Smooth muscle cell of the brain vasculature (primary cell): ENCODE measurements at regions not wholly inside any gene's neighbourhood (a gene's known extent, or its start where the extent isn't known, plus 50 kb on each side); places are given as distances from the start of the nearest gene placed in this dataset.
"Not testable (repeated sequence)": the region's sequence is repeated elsewhere in the genome, so short reads cannot be mapped to it uniquely, and the experiment has no call there.

ENCODE experiments used
- DNase-seq: peaks from one replicate; pipeline ENCODE4 v3.0.0-alpha.2; 2012; ENCODE audit warnings: low read depth, low spot score

DNA sequence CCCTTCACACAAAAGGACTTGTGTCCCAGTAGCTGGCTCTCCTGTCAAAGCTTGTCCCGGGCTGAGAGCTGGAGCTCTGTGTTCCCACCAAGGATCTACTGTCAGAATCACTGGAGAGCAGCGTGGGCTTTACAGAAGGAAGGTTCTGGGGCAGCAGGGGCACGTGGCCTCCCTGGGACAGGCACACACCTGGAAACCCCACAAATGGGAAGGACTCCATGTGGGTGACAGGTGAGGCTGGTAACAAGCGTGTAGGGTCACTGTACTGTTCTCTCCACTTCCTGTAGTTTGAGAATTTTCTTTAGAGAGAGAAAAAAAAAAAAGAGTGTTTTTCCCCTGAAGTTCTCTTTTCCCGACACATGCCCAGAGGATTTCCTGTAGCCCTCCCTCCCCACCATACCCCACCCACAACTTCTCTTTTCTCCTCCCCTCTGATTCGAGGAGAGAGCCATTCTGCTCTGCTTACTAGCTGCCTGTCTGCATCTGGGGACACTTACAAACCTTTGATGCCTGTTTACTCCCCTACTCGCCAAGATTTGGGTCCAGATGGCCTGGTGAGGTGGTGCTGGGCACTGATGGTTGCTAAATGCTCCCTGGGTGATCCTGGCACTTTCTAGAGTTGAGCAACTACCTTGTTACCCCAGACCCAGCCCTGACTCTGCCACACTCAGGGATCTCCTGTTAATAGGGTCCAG, 84.1 kb upstream of the SIRPA start:
- no peak for DNase-seq

DNA sequence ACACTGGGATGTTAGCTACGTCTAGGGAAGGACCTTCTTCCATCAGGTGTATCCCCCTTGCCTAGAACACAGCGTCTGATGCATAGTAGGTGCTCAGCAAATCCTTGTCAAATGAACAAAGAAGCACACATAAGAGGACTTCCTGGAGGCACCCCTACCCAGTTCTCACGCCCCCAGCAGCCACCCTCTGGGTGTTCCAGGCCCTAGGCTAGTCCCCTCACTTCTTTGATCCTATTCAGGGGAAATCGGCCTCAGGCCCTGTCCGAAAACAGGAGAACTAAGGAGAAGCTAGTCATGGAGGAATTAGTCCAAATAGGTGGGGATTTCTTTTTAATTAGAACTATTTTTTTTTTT, 84.7 kb upstream of the SIRPA start:
- DNase-seq = no peak

DNA sequence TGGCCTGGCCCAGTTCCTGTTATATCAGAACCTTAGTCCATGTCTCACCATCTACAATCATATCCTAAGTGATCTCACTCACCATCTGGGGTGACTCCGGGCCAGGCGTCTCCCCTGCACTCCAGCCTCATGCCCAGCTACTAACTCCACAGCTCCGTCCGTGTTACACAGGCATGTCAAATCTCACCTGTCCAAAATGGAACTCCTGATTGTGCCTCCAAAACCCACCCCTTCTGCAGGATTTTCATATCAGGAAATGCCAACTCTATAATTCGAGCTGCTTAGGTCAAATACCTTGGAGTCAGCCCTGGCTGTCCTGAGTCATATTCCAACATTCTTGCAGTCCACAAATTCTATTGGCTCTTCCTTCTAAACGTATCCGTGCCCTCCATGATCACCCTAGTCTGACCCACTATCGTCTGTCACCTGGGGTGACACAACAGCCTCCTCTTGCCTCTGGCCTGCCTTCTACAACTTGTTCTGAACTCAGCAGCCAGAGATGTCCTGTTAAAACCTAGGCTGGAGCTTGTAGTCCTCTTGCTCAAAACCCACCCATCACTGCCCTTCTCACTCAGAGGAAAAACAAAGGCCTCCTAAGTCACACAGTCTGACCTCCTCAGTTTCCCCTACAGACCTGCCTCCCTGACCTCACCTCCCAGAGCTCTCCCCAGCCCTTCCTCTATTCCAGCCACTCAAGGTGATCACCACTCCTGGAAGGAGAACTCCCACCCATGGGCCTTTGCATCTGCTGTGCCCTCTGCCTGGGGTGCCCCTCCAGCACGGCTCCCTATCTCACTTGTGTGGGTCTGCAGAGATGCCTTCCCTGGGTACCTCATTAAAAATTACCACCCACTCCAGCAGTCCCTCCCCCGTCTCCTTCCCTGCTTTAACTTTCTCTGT, 85.3 kb upstream of the SIRPA start:
- no peak for DNase-seq

DNA sequence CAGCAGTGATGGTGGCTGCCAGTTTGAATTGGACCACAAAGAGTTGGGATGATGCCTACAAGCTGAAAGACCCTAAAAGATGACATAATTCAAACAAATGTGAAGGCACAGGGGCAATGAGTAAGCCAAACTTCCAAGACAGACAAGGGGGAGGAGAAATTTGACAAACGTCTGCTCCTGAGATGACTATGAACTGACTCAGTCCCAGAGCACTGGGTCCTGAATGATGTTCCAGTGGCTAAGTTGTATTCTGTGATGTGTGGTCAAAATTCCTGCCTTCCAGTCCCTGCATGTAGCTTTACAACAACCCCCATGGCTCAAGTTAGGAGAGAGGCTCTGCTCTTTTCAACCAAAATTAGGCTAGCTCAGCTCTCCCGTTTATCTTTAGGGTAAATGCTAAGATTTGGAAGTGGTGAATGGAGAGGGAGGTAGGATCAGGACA, 86.1 kb upstream of the SIRPA start:
- DNase-seq = no peak

DNA sequence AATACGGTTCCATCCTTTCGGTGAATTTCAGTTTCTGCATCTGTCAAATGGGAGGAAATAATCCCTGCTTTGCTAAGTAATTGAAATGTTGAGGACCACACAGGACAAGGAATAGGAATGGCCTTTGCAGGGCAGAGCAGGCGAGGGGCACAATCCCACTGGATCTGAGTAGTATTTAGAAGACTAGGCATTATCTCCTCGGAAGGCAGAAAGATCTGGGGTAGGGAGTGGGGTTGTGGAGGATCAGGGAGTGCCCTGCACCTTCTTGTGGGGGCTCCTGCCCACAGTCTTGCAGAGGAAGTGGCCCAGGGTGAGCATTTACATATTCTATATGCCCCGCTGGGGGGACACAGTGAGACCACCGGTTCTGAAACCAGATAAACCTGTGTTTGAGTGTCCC, 87.1 kb upstream of the SIRPA start:
- no peak for DNase-seq

DNA sequence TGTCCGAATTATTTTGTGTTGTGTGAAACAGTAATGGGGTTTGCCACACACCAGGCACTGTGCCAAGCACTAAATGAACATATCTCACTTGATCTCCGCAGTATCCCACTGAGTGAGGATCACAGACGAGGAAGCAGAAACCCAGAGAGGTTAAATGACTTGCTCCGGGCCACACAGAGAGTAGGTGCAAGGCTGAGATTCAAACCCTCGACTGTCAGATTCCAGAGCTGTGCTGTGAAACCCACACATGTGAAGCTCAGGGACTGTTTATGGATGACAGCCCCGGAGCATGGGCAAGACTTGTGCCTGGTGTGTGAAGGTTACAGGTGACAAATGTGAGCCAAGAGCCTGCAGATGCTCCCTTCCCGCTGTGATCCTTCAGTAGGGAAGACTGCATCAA, 87.8 kb upstream of the SIRPA start:
- no peak for DNase-seq

DNA sequence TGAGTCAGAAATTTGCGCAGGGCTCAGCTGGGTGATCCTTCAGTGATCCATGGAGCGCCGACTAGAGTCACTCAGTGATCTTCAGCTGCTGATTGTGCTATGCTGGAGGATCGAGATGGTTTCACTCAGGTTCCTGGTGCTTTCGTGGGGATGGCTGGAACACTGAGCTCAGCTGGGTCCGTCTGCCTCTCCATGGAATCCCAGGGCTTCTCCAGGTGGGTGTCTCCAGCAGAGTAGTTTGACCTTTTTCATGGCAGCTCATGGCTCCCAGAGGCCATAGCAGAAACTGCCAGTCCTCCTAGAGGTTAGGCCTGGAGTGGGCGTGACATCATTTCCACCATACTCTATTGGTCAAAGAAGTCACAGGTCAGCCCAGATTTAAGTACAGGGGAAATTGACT, 88.8 kb upstream of the SIRPA start:
- DNase-seq = no peak

DNA sequence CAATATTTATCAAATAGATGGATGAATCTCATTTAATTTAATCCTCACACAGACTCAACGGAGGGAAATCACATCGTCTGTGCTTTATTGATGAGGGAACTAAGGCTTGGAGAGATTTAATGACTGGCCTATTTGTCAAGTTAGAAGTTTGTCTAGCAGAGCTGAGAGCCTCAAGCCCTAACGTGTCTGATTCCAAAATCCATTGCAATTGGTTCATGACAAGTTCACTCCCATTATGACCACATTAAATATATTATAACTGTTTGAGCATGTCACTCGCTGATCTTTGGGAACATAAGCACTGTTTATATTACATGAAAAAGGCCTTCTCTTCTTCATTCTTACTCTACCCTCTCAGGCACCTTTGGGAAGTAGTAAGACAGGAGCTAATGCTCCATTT, 89.4 kb upstream of the SIRPA start:
- no peak for DNase-seq

DNA sequence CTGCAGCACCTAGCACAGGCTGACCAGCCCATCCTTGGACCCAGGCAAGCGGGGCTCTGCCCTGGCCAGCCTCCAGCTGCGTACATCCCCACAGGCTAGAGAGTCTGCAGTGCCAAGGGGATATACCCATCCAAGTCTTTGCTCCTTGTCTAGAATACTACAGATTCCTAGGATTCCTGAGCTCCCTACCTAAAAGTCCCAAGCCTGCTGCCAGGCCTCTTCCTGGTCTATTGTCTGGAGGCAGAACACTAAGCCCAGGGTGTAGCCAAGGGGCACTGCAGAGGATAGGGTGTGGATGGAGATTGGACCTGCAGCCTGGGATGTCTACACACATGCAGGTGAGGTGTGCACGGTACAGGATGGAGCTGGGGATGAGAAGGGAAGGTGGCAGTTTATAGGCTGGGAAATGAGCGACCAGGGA, 90.0 kb upstream of the SIRPA start:
- DNase-seq = no peak

DNA sequence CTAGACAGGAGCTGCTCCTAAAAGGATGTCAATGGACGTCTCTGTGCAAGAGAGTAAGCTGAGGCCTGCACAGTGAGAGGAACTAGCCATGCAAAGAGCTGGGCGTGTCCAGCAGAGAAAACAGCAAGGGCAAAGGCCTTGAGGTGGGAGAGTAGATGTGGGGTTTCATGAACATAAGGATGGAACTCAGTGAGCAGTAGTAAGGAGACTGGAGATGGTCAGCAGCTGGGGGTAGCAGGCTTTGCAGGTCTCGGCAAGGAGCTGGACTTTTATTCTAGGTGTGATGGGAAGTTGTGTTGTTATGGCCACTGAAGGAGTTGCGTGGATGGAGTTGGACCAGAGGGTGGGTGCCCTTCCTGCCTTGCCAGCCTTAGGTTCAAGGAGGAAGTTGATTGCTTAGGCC, 90.7 kb upstream of the SIRPA start:
- DNase-seq = no peak

DNA sequence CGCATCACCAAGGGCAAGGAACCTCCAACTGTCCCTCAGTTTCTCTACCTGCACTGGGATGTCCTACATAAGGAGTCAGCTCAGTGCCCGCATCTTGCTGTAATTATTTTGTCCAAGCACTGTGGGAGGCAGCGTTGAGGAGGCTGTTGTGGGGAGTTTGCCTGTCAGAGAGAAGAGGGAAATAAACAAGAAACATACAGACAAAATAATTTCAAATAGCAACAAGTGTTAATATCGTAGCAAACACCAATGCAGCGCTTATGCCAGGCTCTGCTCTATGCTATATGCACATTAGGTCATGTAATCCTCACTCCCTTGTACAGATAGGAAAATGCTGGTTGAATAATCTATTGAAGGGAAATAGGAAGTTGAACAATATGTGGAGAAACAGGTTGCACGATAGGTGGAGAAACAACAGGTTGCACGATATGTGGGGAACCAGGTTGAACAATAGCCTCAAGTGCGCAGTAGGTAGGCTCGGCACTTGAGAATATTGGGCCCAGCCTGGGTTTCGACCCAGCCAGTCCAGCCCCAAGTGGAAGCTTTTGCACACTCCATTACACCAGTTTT, 91.2 kb upstream of the SIRPA start:
- no peak for DNase-seq

DNA sequence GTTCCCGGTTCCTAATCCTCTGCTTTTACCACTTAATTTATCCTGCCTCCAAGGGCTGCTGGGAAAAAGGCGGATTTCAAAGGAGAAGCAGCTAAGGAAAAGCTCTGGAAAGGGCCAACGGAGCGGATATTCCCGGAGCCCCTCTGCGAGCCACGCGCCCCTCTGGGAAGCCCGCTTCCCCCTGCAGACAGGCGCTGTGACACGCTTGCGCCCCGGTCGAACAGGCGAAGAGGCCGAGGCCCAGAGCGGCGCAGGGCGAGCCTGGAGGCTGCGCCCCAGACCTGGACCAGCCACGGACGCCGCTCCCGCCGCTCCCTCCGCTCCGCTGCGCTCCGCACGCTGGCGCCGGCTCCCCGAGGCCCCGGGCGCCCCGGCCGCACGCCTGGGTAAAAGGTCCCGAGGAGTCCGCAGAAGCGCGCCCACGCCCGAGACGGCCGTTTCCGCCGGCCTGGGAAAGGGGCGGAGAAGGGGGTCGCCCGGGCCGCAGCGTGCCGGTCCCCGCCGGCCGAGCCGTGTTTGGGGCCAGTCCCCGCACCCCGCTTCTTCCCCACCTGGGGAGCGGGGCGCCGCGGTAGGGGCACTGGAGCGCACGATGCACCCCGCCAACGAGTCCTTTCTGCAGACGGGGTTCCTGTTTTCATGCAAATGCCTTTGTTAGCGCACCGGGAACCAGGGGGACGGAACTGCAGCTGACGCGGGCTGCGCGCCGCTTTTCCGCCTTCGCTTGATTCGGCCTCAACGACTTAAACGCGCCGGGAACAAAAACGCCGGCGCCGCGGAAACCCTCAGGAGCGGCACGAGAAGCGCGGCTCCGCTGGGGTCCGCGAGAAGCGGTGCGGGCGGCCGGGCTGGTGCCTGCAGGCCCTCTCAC, 91.9 kb upstream of the SIRPA start:
- DNase-seq = no peak

DNA sequence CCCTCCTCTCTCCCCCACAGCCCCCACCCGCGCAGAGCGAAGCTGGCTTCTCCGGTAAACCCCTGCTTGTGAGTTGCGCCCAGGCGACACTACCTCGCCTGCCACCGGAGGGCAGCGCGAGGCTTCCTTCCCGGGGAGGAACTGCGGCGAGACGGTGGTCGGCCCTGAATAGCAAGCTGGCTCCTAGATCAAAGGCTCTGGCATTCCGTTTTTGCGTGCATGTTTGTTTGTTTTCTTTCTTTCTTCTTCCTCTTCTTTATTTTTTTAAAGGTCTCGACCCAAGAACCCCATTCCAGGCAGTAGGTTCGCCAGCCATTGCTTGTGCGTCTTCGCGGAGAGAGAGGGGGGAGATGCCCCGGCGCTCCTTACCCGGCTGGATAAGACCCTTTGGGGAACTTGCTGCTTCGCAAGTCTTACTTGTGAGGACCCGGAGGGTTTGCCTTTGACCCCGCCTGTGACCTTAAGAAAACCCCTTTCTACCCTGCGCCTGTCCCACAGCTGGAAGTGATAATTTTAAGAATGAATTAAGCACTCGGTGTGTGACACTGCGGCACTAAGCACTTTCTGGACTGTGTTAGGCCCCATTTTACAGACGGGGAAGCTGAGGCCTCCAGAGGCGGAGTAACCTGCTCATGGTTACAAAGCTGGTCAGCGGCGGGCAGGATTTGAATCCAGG, 92.7 kb upstream of the SIRPA start:
- no peak for DNase-seq

DNA sequence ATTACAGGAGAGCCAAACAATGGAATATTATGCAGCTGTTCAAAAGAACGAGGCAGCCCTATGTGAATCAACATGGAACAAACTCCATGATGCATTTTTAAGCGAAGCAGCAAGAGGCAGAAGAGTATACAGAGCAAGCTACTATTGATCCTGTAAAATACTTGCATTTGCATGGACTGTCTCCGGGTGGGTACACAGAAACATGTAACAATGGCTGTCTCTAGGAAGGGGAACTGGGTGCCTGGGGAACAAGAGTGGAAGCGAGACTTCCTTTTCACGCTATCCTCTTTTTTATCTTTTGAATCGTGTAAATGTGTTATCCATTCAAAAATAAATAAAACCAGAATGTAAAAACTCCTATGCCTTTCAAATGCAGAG, 93.3 kb upstream of the SIRPA start:
- DNase-seq = no peak

DNA sequence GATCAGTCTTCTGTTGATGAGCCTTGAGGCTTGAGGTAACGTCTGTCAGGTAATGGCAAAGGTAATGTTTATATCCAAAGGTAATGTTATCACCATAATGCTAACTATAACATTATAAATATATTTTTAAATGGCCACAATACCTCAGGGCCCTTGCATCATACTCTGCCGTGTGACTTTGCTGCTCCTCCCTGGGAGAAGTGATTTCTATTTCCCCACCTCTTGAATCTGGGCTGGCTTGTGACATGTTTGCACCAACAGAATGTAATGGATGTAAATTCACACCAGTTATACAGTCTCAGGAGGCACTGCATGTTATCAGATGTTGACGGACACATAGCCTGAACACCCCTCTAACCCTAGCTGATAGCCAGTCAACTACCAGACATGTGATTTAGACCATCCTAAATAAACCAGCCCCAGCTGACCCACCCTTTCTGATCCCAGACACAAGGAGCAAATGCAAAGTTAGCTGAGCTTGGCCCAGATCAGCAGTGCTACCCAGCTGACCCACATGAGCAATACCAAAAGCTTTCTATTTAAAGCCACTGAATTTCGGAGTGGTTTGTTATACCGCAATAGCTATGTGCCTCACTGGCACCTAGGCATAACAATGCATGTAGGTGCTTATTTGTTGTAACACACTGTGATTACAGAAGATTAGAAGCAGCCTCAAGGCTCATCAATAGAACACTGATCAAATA, 93.8 kb upstream of the SIRPA start:
- DNase-seq = no peak

DNA sequence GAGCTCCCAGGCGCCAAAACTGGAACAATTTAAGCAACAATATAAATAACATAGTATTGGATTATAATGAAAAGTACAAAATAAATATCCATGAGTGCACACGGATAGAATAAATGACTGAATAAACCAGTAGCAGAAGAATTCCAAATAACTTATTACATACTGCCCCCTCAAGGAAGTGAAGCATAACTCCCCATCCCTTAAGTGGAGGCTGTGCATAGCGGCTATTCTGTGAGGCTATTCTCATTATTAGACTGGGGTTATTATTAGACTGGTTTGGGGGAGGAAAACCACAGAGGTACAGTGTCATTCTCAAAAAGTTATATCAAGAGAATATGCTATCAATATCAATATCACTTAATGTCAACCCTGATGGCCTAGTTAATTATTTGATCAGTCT, 94.4 kb upstream of the SIRPA start:
- DNase-seq = no peak

DNA sequence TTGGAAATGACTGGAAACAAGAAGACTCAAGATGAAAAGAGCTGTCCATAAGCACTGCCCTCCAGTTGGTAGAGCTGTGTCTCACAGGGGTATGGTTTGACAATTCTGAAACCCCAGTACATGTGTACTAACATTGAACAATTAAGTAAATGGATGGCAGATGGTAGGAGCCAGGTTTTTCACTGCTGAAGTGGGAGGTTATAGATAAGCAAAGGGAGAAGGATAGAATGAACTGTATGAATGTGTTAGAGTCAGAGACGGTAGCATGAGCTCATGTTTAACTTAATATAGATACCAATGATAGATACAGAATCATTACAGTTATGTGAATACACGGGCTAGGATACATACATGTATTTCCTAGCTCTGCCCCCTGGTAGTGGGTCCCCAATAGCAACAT, 95.0 kb upstream of the SIRPA start:
- no peak for DNase-seq

DNA sequence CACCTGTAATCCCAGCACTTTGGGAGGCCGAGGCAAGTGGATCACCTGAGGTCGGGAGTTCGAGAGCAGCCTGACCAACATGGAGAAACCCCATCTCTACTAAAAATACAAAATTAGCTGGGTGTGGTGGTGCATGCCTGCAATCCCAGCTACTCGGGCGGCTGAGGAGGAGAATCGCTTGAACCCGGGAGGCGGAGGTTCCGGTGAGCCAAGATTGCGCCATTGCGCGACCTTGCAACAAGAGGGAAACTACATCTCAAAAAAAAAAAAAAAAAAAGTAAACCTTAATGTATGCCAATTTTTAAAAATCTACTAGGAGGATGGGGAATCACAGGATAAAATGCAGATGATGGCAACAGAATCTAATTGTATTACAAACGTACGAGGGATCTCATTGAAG, 95.5 kb upstream of the SIRPA start:
- DNase-seq = not testable (repeated sequence)

DNA sequence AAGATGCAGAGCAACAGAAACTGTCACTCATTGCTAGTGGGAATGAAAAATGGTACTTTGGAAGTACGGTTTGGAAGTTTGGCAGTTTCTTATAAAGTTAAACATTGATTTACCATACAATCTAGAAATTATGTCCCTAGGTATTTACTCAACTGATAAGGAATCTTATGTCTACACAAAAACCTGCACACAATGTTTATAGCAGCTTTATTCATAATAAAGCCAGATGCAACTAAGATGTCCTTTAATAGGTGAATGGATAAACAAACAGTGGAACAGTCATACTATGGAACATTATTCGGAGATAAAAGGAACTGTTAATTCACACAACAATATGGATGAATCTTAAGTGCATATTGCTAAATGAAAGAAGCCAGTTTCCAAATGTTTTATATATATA, 96.2 kb upstream of the SIRPA start:
- DNase-seq = no peak

DNA sequence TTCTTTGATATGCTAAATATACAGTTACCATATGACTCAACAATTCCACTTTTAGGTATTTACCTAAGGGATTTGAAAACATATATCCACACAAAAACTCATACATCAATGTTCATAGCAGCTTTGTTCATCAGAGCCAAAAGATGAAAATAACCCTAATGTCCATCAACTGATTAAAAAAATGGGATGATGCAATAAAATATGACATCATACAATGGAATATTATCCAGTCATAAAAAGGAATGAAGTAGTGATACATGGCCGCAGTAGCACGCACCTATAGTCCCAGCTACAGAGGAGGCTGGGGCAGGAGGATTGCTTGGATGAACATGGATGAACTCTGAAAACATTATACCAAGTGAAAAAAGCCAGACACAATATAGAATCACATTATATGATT, 101.4 kb upstream of the SIRPA start:
- no peak for DNase-seq

DNA sequence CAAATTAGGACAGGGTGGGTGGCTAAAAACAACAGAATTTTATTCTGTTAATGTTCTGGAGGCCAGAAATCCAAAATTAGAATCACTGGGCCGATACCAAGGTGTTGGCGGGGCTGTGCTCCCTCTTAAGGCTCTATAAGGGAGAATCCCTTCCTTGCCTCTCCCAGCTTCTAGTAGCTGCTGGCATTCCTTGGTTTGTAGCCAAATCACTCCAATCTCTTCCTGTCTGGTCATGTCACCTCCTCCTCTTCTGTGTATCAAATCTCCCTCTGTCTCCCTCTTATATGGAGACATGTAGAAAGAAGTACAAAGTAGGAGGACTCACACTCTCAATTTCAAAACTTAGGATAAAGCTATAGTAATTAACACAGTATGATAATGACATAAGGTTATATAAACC, 102.9 kb upstream of the SIRPA start:
- DNase-seq = no peak
